Smooth muscle cell (in vitro differentiated cells): ENCODE measurements at regions not wholly inside any gene's neighbourhood (a gene's known extent, or its start where the extent isn't known, plus 50 kb on each side); places are given as distances from the start of the nearest gene placed in this dataset.

Experiments used
- DNase-seq: peaks from one replicate; lab custom pipeline; 2025; ENCODE audit not compliant: unreplicated experiment; lab: John Stamatoyannopoulos, UW
- H2AFZ ChIP-seq: fragments of 200-600 bp; sonication (generic); 2 replicates; pipeline ENCODE4 v1.6.0; 2016; ENCODE audit warnings: antibody characterized with exemption, low read depth, mild to moderate bottlenecking
- H3F3A ChIP-seq: fragments of 200-600 bp; sonication (generic); 2 replicates; pipeline ENCODE4 v1.6.0; 2017; ENCODE audit warnings: antibody characterized with exemption, low read depth
- H3K27ac ChIP-seq: fragments of 200-600 bp; sonication (generic); 2 replicates; pipeline ENCODE4 v1.5.1; 2016; ENCODE audit warnings: low read depth, mild to moderate bottlenecking
- H3K27me3 ChIP-seq: fragments of 200-600 bp; sonication (generic); 2 replicates; pipeline ENCODE4 v1.6.1; 2016; ENCODE audit warnings: low read depth, mild to moderate bottlenecking
- H3K36me3 ChIP-seq: fragments of 200-600 bp; sonication (generic); 2 replicates; pipeline ENCODE4 v1.5.1; 2016; ENCODE audit warnings: low read depth
- H3K4me1 ChIP-seq: fragments of 200-600 bp; sonication (generic); 2 replicates; pipeline ENCODE4 v1.5.1; 2016; ENCODE audit warnings: low read depth
- H3K4me2 ChIP-seq: fragments of 200-600 bp; sonication (generic); 2 replicates; pipeline ENCODE4 v1.6.0; 2016; ENCODE audit warnings: mild to moderate bottlenecking
- H3K4me3 ChIP-seq: fragments of 200-600 bp; sonication (generic); 2 replicates; pipeline ENCODE4 v1.5.1; 2016; ENCODE audit warnings: mild to moderate bottlenecking
- H3K79me2 ChIP-seq: fragments of 200-600 bp; sonication (generic); 2 replicates; pipeline ENCODE4 v1.6.0; 2016; ENCODE audit warnings: low read depth, mild to moderate bottlenecking
- H3K9ac ChIP-seq: fragments of 200-600 bp; sonication (generic); 2 replicates; pipeline ENCODE4 v1.6.0; 2016; ENCODE audit warnings: low read depth
- H3K9me3 ChIP-seq: fragments of 200-600 bp; sonication (generic); replicated peaks from 2 replicates; pipeline ENCODE4 v1.5.1; 2016; ENCODE audit warnings: low read depth
- H4K20me1 ChIP-seq: fragments of 200-600 bp; sonication (generic); 2 replicates; pipeline ENCODE4 v1.6.0; 2016; ENCODE audit warnings: low read depth
- CTCF ChIP-seq: fragments of 200-600 bp; sonication (generic); IDR thresholded peaks from 2 replicates; pipeline ENCODE4 v1.5.1; 2017; ENCODE audit warnings: borderline replicate concordance, mild to moderate bottlenecking, antibody characterized with exemption; ENCODE audit not compliant: insufficient read depth, poor library complexity, severe bottlenecking
- WGBS: methylation state at CpG from one replicate; pipeline ENCODE4 v1.1.7; 2016; ENCODE audit warnings: low lambda C conversion rate; 5-methylcytosine and 5-hydroxymethylcytosine counted together

GRCh38 chr22:26842103-26842502, 184.7 kb downstream of the MIAT start:
- no peak for DNase-seq

GRCh38 chr22:26845021-26845743, 187.8 kb downstream of the MIAT start:
- H3K4me3 ChIP-seq: no peak overlapping the region
- H3K4me2 ChIP-seq: no peak overlapping the region
- WGBS: 72% methylated on average over 10 of the region's 10 CpGs
- peaks cover 85% of the 10 kb centered on the region for H3K27me3 ChIP-seq
- H4K20me1 ChIP-seq: no peaks in the 10 kb centered on the region
- no peaks in the 10 kb centered on the region for H3K9me3 ChIP-seq
- H3K27ac ChIP-seq: no peak overlapping the region
- no peaks in the 10 kb centered on the region for H3K79me2 ChIP-seq
- DNase-seq: no peak
- no peaks in the 10 kb centered on the region for H3F3A ChIP-seq
- H3K4me1 ChIP-seq: no peaks in the 10 kb centered on the region
- H3K36me3 ChIP-seq: no peaks in the 10 kb centered on the region
- no peak overlapping the region for H2AFZ ChIP-seq
- no peak overlapping the region for H3K9ac ChIP-seq
- TF ChIP-seq CTCF: no peak

More at GRCh38 chr22:26842103-26842502, 184.7 kb downstream of the MIAT start:
- no peaks in the 10 kb centered on the region for H3F3A ChIP-seq
- H3K4me3 ChIP-seq: no peak overlapping the region
- WGBS: 80% methylated on average over 5 of the region's 5 CpGs
- H3K9me3 ChIP-seq: no peaks in the 10 kb centered on the region
- H3K27me3 ChIP-seq: peaks cover 76% of the 10 kb centered on the region
- no peaks in the 10 kb centered on the region for H3K36me3 ChIP-seq
- no peak overlapping the region for H3K4me2 ChIP-seq
- no peak overlapping the region for H2AFZ ChIP-seq
- H3K27ac ChIP-seq: no peak overlapping the region
- no peaks in the 10 kb centered on the region for H3K79me2 ChIP-seq
- no peaks in the 10 kb centered on the region for H4K20me1 ChIP-seq
- H3K9ac ChIP-seq: no peak overlapping the region
- H3K4me1 ChIP-seq: no peaks in the 10 kb centered on the region
- no peak for TF ChIP-seq CTCF

- Histone ChIP-seq H3K9ac (no peak overlapping the region), H3K9me3 (no peaks in the 10 kb centered on the region), H3F3A (no peaks in the 10 kb centered on the region), H3K27me3 (peaks cover 85% of the 10 kb centered on the region), H2AFZ (no peak overlapping the region), H3K36me3 (no peaks in the 10 kb centered on the region), H4K20me1 (no peaks in the 10 kb centered on the region), H3K79me2 (no peaks in the 10 kb centered on the region), H3K27ac (no peak overlapping the region), H3K4me3 (no peak overlapping the region), H3K4me1 (no peaks in the 10 kb centered on the region), H3K4me2 (no peak overlapping the region)
- 74% methylated on average over 1 of the region's 1 CpG for WGBS
- no peak for TF ChIP-seq CTCF
- DNase-seq: no peak
Observed at GRCh38 chr22:26846076-26846475, 188.7 kb downstream of the MIAT start.

GRCh38 chr22:26846645-26847044, 189.3 kb downstream of the MIAT start:
- no peaks in the 10 kb centered on the region for H3K9me3 ChIP-seq
- no peak overlapping the region for H3K9ac ChIP-seq
- H3K4me2 ChIP-seq: no peak overlapping the region
- TF ChIP-seq CTCF: no peak
- 85% methylated on average over 2 of the region's 2 CpGs for WGBS
- no peak for DNase-seq
- peaks cover 85% of the 10 kb centered on the region for H3K27me3 ChIP-seq
- H3K4me1 ChIP-seq: no peaks in the 10 kb centered on the region
- no peak overlapping the region for H3K4me3 ChIP-seq
- H3F3A ChIP-seq: no peaks in the 10 kb centered on the region
- no peak overlapping the region for H3K27ac ChIP-seq
- H3K79me2 ChIP-seq: no peaks in the 10 kb centered on the region
- H4K20me1 ChIP-seq: no peaks in the 10 kb centered on the region
- H2AFZ ChIP-seq: no peak overlapping the region
- no peaks in the 10 kb centered on the region for H3K36me3 ChIP-seq
